ENCODE measurements at regions not wholly inside any gene's neighbourhood (a gene's known extent, or its start where the extent isn't known, plus 50 kb on each side); places are given as distances from the start of the nearest gene placed in this dataset.

DNA sequence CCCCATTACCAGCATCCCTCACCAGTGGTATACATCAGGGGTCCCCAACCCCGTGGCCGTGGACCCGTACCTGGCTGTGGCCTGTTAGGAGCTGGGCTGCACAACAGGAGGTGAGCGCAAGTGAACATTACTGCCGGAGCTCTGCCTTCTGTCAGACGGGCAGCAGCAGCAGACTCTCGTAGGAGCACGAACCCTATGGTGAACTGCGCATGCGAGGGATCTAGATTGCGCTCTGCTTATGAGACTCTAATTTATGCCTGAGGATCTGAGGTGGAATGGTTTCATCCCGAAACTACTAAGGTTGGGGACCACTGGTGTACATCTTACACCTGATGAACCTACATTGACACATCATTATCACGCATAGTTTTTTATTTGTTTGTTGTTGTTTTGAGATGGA is 52.8 kb upstream of the DHX15 start:
- H3K27me3 ChIP-seq (ENCODE audit: control insufficient read depth in 3 of 3, insufficient read depth in 3 of 3, low read length in 3 of 3): no peaks in the 10 kb centered on the region
- no peaks in the 10 kb centered on the region for H3K9me3 ChIP-seq (ENCODE audit: control insufficient read depth in 2 of 2, insufficient read depth in 1 of 2, low read depth in 1 of 2, low read length in 1 of 2)
- H3K4me1 ChIP-seq (ENCODE audit: control insufficient read depth in 3 of 3, insufficient read depth in 2 of 3, low read depth in 1 of 3, low read length in 2 of 3): no peaks in the 10 kb centered on the region
- 94 to 97% (median 95%) methylated on average over 13 of the region's 13 CpGs for WGBS, 3 donors
- no peaks in the 10 kb centered on the region for H3K36me3 ChIP-seq (ENCODE audit: control insufficient read depth in 3 of 3, insufficient read depth in 2 of 3, low read depth in 1 of 3, low read length in 3 of 3)
- H3K4me3 ChIP-seq (ENCODE audit: low read depth in 1 of 3, low read length in 3 of 3): no peak overlapping the region
- DNase-seq (no peak), FAIRE-seq (no peak)
- no peak overlapping the region for H3K27ac ChIP-seq (ENCODE audit: low read depth in 1 of 3, low read length in 2 of 3)

DNA sequence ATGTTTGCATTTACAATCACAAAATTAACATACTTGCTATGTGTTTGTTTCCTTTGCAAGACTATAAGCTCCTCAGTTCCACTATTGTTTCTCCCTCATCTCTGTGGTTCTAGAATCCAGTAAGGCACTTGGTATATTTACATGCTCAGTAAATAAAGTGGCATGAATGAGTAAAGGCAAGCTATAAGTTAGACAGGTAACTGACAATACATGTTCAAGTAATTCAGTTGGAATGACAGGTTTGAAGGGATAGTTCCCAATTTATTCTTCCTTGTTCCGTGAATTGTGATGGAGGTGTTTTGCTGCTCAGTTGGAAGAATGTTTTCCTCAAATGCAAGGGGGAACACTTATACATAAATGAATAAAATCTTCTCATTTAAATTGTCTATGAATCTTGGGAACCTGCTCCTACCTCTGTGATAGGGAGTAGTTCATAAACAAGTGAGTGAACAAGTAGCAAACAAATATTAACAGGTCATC is 54.1 kb upstream of the DHX15 start:
- Histone ChIP-seq H3K4me1 (ENCODE audit: control insufficient read depth in 3 of 3, insufficient read depth in 2 of 3, low read depth in 1 of 3, low read length in 2 of 3) (no peaks in the 10 kb centered on the region), H3K27ac (ENCODE audit: low read depth in 1 of 3, low read length in 2 of 3) (no peak overlapping the region), H3K27me3 (ENCODE audit: control insufficient read depth in 3 of 3, insufficient read depth in 3 of 3, low read length in 3 of 3) (no peaks in the 10 kb centered on the region), H3K4me3 (ENCODE audit: low read depth in 1 of 3, low read length in 3 of 3) (no peak overlapping the region), H3K36me3 (ENCODE audit: control insufficient read depth in 3 of 3, insufficient read depth in 2 of 3, low read depth in 1 of 3, low read length in 3 of 3) (no peaks in the 10 kb centered on the region), H3K9me3 (ENCODE audit: control insufficient read depth in 2 of 2, insufficient read depth in 1 of 2, low read depth in 1 of 2, low read length in 1 of 2) (no peaks in the 10 kb centered on the region)
- 87 to 92% (median 91%) methylated on average over 1 of the region's 1 CpG for WGBS, 3 donors
- DNase-seq (no peak), FAIRE-seq (no peak)

DNA sequence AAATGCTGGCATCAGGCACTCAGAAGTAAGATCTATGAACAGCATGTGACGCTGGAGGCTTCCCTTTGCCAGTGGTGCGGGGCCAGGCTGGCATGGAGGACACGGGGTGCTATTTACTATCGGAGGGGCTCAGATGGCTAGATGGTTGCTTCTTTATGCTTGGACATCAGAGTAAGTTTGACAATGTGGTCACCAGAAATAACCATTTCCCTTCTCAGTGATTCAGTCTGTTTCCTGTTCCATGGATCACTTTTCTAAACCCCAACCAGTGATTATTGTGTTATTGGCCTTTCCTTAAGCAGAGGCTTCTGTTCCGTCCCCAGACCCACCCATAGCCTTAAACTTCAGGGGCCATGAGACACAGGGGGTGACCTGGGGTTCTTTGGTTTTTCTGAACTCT is 55.4 kb upstream of the DHX15 start:
- DNase-seq (no peak), FAIRE-seq (no peak)
- Histone ChIP-seq H3K27me3 (ENCODE audit: control insufficient read depth in 3 of 3, insufficient read depth in 3 of 3, low read length in 3 of 3) (no peaks in the 10 kb centered on the region), H3K27ac (ENCODE audit: low read depth in 1 of 3, low read length in 2 of 3) (peak overlapping the region in 1 of 3 donors; percentile 30), H3K4me1 (ENCODE audit: control insufficient read depth in 3 of 3, insufficient read depth in 2 of 3, low read depth in 1 of 3, low read length in 2 of 3) (no peaks in the 10 kb centered on the region), H3K9me3 (ENCODE audit: control insufficient read depth in 2 of 2, insufficient read depth in 1 of 2, low read depth in 1 of 2, low read length in 1 of 2) (no peaks in the 10 kb centered on the region), H3K36me3 (ENCODE audit: control insufficient read depth in 3 of 3, insufficient read depth in 2 of 3, low read depth in 1 of 3, low read length in 3 of 3) (no peaks in the 10 kb centered on the region), H3K4me3 (ENCODE audit: low read depth in 1 of 3, low read length in 3 of 3) (no peak overlapping the region)
- 83 to 91% (median 87%) methylated on average over 5 of the region's 5 CpGs for WGBS, 3 donors

DNA sequence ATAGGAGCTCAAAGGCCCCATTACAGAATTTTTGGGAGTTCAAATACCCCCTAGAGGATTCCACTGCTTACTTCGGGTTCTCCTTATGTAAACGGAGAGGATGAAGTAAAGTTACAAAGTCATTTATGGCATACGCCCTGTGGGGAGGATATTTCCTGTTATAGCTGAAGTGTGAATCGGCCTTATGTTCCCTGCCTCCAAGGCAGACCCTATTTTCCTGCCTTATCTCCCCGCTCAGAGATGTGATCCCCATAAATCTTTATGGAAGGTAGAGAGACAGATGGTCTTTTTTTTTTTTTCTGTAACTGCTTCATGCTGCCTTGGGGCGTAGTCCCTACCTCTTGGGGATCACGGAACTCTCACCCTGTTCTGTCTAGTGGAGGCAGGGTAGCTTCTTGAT is 56.0 kb upstream of the DHX15 start:
- 21 to 41% (median 33%) methylated on average over 7 of the region's 7 CpGs for WGBS, 3 donors
- DNase-seq (peak; percentile 26 to 52), FAIRE-seq (no peak)
- Histone ChIP-seq H3K27me3 (ENCODE audit: control insufficient read depth in 3 of 3, insufficient read depth in 3 of 3, low read length in 3 of 3) (no peaks in the 10 kb centered on the region), H3K4me3 (ENCODE audit: low read depth in 1 of 3, low read length in 3 of 3) (no peak overlapping the region), H3K4me1 (ENCODE audit: control insufficient read depth in 3 of 3, insufficient read depth in 2 of 3, low read depth in 1 of 3, low read length in 2 of 3) (no peaks in the 10 kb centered on the region), H3K36me3 (ENCODE audit: control insufficient read depth in 3 of 3, insufficient read depth in 2 of 3, low read depth in 1 of 3, low read length in 3 of 3) (no peaks in the 10 kb centered on the region), H3K27ac (ENCODE audit: low read depth in 1 of 3, low read length in 2 of 3) (peak overlapping the region in 1 of 3 donors; percentile 30), H3K9me3 (ENCODE audit: control insufficient read depth in 2 of 2, insufficient read depth in 1 of 2, low read depth in 1 of 2, low read length in 1 of 2) (no peaks in the 10 kb centered on the region)

DNA sequence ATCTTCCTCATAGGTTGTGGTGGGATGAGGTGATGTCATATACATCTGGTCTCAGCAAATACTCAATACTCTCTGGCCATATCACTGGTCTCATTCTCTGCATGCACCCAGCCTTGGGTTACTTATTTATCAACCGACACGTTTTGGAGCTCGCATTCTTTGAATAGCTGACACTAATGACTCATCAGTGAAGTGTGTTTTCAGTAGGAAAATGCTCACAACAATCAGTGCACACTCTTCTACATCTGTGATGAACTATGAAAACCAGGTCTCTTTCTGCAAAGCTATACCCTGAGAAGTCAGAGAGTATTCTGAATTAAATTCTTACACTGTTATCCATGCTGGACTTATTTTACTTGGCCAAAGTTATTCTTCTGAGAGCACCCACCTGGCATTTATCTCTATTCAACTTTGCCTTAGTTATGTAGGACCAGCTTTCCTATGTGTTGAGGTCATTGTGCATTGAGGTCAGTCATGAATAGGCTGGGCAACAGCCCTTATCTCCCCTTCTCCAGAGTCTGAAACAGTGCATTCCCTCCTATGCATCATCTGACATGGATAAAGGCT is 58.7 kb upstream of the DHX15 start:
- Histone ChIP-seq H3K27ac (ENCODE audit: low read depth in 1 of 3, low read length in 2 of 3) (no peak overlapping the region), H3K4me3 (ENCODE audit: low read depth in 1 of 3, low read length in 3 of 3) (no peak overlapping the region), H3K4me1 (ENCODE audit: control insufficient read depth in 3 of 3, insufficient read depth in 2 of 3, low read depth in 1 of 3, low read length in 2 of 3) (peaks cover 0 to 3% (median 0%) of the 10 kb centered on the region in 3 donors), H3K9me3 (ENCODE audit: control insufficient read depth in 2 of 2, insufficient read depth in 1 of 2, low read depth in 1 of 2, low read length in 1 of 2) (no peaks in the 10 kb centered on the region), H3K27me3 (ENCODE audit: control insufficient read depth in 3 of 3, insufficient read depth in 3 of 3, low read length in 3 of 3) (peaks cover 0 to under 1% (median 0%) of the 10 kb centered on the region in 3 donors), H3K36me3 (ENCODE audit: control insufficient read depth in 3 of 3, insufficient read depth in 2 of 3, low read depth in 1 of 3, low read length in 3 of 3) (no peaks in the 10 kb centered on the region)
- DNase-seq: no peak
- no peak for FAIRE-seq
- WGBS, 3 donors: 24 to 46% (median 45%) methylated on average over 3 of the region's 3 CpGs

DNA sequence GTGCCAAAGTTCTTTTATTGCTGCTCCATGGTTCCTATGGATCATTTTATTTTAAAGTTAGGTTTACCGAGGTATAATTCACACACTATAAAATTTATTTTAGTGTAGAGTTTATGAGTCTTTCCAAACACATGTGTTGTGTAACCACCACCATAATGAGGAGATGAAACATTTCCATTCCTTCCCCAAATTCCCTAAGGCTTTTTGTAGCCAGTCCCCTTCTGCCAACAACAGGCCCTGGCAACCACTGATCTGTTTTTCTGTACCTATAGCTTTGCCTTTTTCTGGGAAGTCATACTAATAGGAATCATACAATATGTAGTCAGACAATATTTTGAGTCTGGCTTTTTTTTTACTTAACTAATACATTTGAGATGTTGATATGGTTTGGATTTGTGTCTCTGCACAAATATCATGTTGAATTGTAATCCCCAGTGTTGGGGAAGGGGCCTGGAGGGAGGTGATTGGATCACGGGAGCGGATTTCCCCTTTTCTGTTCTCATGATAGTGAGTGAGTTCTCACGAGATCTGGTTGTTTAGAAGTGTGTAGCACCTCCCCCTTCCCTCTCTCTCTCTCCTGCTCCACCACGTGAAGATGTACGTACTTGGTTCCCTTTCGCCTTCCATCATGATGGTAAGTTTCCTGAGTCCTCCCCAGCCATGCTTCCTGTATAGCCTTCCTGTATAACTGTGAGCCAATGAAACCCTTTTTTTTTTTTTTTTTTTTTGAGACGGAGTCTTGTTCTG is 59.6 kb upstream of the DHX15 start:
- FAIRE-seq (no peak), DNase-seq (no peak)
- Histone ChIP-seq H3K27ac (ENCODE audit: low read depth in 1 of 3, low read length in 2 of 3) (no peak overlapping the region), H3K9me3 (ENCODE audit: control insufficient read depth in 2 of 2, insufficient read depth in 1 of 2, low read depth in 1 of 2, low read length in 1 of 2) (no peaks in the 10 kb centered on the region), H3K4me3 (ENCODE audit: low read depth in 1 of 3, low read length in 3 of 3) (no peak overlapping the region), H3K4me1 (ENCODE audit: control insufficient read depth in 3 of 3, insufficient read depth in 2 of 3, low read depth in 1 of 3, low read length in 2 of 3) (peaks cover 0 to 3% (median 0%) of the 10 kb centered on the region in 3 donors), H3K36me3 (ENCODE audit: control insufficient read depth in 3 of 3, insufficient read depth in 2 of 3, low read depth in 1 of 3, low read length in 3 of 3) (no peaks in the 10 kb centered on the region), H3K27me3 (ENCODE audit: control insufficient read depth in 3 of 3, insufficient read depth in 3 of 3, low read length in 3 of 3) (peaks cover 0 to 2% (median 0%) of the 10 kb centered on the region in 3 donors)
- WGBS, 3 donors: 77 to 82% (median 78%) methylated on average over 7 to 8 of the region's 8 CpGs

DNA sequence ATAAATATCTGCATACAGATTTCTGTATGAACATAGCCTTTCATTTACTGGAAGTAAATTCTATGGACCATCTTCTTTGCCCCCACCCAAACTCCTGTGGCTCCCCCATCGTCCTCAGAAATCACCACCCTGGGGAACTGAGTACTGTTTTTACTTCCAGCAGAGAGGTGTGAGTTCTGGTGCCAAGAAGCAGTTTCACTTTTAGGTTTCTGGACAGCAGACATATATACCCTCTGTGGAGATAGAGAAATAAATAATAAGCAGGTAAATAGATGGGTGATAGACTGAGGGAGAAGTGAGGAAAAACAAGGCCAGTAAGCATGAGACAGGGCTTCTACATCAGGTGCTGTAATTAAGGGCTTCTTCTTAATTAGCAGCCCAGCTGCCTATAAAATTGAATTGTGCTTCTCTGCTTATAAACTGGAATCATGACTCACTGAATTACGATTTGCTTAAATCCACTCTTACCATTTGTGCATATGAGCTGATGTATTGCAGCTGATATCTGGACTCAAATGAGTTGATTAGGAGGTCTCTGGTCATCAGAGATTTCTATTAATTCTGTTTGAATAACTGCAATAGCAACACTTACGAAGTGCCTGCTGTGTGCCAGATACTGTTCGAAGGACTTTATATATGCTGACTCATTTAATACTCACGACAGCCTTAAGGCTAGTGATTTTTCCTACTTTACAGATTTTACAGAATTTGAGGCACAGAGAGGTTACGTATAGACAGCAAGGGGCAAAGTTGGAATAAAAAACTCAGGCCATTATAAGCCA is 60.8 kb upstream of the DHX15 start:
- FAIRE-seq (no peak), DNase-seq (no peak)
- peaks cover 0 to 3% (median 0%) of the 10 kb centered on the region in 3 donors for H3K4me1 ChIP-seq (ENCODE audit: control insufficient read depth in 3 of 3, insufficient read depth in 2 of 3, low read depth in 1 of 3, low read length in 2 of 3)
- H3K36me3 ChIP-seq (ENCODE audit: control insufficient read depth in 3 of 3, insufficient read depth in 2 of 3, low read depth in 1 of 3, low read length in 3 of 3): no peaks in the 10 kb centered on the region
- WGBS, 3 donors: 40 to 50% (median 42%) methylated on average over 6 of the region's 6 CpGs
- H3K4me3 ChIP-seq (ENCODE audit: low read depth in 1 of 3, low read length in 3 of 3): no peak overlapping the region
- no peaks in the 10 kb centered on the region for H3K9me3 ChIP-seq (ENCODE audit: control insufficient read depth in 2 of 2, insufficient read depth in 1 of 2, low read depth in 1 of 2, low read length in 1 of 2)
- no peak overlapping the region for H3K27ac ChIP-seq (ENCODE audit: low read depth in 1 of 3, low read length in 2 of 3)
- peaks cover 0 to 2% (median 0%) of the 10 kb centered on the region in 3 donors for H3K27me3 ChIP-seq (ENCODE audit: control insufficient read depth in 3 of 3, insufficient read depth in 3 of 3, low read length in 3 of 3)

DNA sequence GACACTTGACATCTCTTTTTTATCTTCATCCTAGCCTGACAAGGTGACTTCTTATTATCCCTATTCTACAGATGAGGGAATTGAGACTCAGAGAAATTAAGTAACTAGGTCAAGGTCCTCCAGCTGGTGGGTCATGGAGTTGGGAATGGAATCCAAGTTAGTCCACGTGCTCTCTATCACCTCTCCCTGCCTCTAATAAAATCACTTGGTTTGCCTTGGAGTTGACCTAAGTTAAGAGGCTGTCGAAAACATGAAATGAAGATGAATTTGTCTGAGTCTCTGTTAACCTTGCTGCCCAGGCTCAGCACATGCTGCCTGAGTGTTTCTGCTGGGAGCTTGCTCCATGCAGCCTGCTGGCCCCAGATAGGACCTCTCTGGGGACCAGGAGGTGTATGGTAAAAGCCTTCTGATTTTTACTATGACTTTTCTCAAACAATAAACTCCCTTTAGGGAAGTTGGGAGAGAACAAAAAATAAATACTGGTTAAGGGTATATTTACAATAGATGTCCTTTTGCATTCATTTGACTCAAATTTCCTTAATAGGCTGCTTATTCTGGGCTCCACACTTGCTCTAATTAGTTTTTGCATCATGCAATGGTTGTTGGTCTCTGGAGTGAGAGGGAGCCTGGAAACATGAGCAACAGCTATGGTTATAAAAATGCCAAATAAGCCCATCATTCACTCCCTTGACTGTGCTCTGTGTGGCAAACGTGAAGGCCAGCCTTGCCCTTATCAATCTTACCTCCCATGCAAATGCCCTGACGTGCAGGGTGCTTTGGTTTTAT is 61.6 kb upstream of the DHX15 start:
- no peaks in the 10 kb centered on the region for H3K36me3 ChIP-seq (ENCODE audit: control insufficient read depth in 3 of 3, insufficient read depth in 2 of 3, low read depth in 1 of 3, low read length in 3 of 3)
- H3K27me3 ChIP-seq (ENCODE audit: control insufficient read depth in 3 of 3, insufficient read depth in 3 of 3, low read length in 3 of 3): peaks cover 0 to 2% (median 0%) of the 10 kb centered on the region in 3 donors
- no peak overlapping the region for H3K4me3 ChIP-seq (ENCODE audit: low read depth in 1 of 3, low read length in 3 of 3)
- FAIRE-seq (no peak), DNase-seq (no peak)
- H3K9me3 ChIP-seq (ENCODE audit: control insufficient read depth in 2 of 2, insufficient read depth in 1 of 2, low read depth in 1 of 2, low read length in 1 of 2): no peaks in the 10 kb centered on the region
- H3K27ac ChIP-seq (ENCODE audit: low read depth in 1 of 3, low read length in 2 of 3): no peak overlapping the region
- peaks cover 0 to 3% (median 0%) of the 10 kb centered on the region in 3 donors for H3K4me1 ChIP-seq (ENCODE audit: control insufficient read depth in 3 of 3, insufficient read depth in 2 of 3, low read depth in 1 of 3, low read length in 2 of 3)
- 39 to 48% (median 44%) methylated on average over 4 of the region's 4 CpGs for WGBS, 3 donors

Data from small intestine (tissue), 7 donors.